ENCODE measurements at regions not wholly inside any gene's neighbourhood (a gene's known extent, or its start where the extent isn't known, plus 50 kb on each side); places are given as distances from the start of the nearest gene placed in this dataset.

GRCh38 chr12:113641426-113642030, 169.9 kb upstream of the LHX5 start:
- DNase-seq (no peak), ATAC-seq (no peak)
- no peaks in the 10 kb centered on the region for H3K4me1 ChIP-seq
- intact Hi-C loops (cut with DNase I) = no loop called here
- H3K27me3 ChIP-seq = peaks cover 0 to 90% (median 89%) of the 10 kb centered on the region in 7 donors
- no peaks in the 10 kb centered on the region for H3K36me3 ChIP-seq
- WGBS, 2 donors = 8 to 13% methylated on average over 11 of the region's 11 CpGs
- H3K9me3 ChIP-seq = no peaks in the 10 kb centered on the region
- H3K4me3 ChIP-seq = no peak overlapping the region
- no peak overlapping the region for H3K27ac ChIP-seq
- TF ChIP-seq CTCF (IDR thresholded peaks at IDR 0.05) = no peak

- Histone ChIP-seq H3K36me3 (no peaks in the 10 kb centered on the region), H3K9me3 (no peaks in the 10 kb centered on the region), H3K27ac (no peak overlapping the region), H3K4me3 (no peak overlapping the region), H3K27me3 (peaks cover 0 to 89% (median 82%) of the 10 kb centered on the region in 7 donors), H3K4me1 (no peaks in the 10 kb centered on the region)
- intact Hi-C loops (cut with DNase I) = no loop called here
- WGBS, 2 donors = 61 to 68% methylated on average over 5 of the region's 5 CpGs
- no peak for DNase-seq
- no peak for ATAC-seq
- TF ChIP-seq CTCF (IDR thresholded peaks at IDR 0.05) = no peak
These were observed 169.2 kb upstream of the LHX5 start for GRCh38 chr12:113640837-113641236.

- H3K36me3 ChIP-seq = no peaks in the 10 kb centered on the region
- WGBS, 2 donors = 88 to 91% methylated on average over 10 of the region's 10 CpGs
- H3K27ac ChIP-seq = no peak overlapping the region
- no peaks in the 10 kb centered on the region for H3K9me3 ChIP-seq
- ATAC-seq = no peak
- H3K4me3 ChIP-seq = no peak overlapping the region
- peaks cover 0 to 86% (median 75%) of the 10 kb centered on the region in 7 donors for H3K27me3 ChIP-seq
- intact Hi-C loops (cut with DNase I) = no loop called here
- no peak for TF ChIP-seq CTCF (IDR thresholded peaks at IDR 0.05)
- H3K4me1 ChIP-seq = no peaks in the 10 kb centered on the region
- no peak for DNase-seq
These were observed 167.8 kb upstream of the LHX5 start for GRCh38 chr12:113639474-113639873.

- H3K4me3 ChIP-seq = no peak overlapping the region
- no peak for TF ChIP-seq CTCF (IDR thresholded peaks at IDR 0.05)
- DNase-seq = no peak
- H3K4me1 ChIP-seq = no peaks in the 10 kb centered on the region
- no peak for ATAC-seq
- intact Hi-C loops (cut with DNase I) = no loop called here
- no peak overlapping the region for H3K27ac ChIP-seq
- H3K9me3 ChIP-seq = no peaks in the 10 kb centered on the region
- H3K27me3 ChIP-seq = peaks cover 0 to 82% (median 67%) of the 10 kb centered on the region in 7 donors
- WGBS, 2 donors = 9 to 14% methylated on average over 11 of the region's 11 CpGs
- H3K36me3 ChIP-seq = no peaks in the 10 kb centered on the region
These were observed 166.7 kb upstream of the LHX5 start for GRCh38 chr12:113638460-113638775.
